HepG2 (cell line): ENCODE measurements at regions not wholly inside any gene's neighbourhood (a gene's known extent, or its start where the extent isn't known, plus 50 kb on each side); places are given as distances from the start of the nearest gene placed in this dataset.

Experiments
- ATAC-seq: fragments of 200-7000 bp; cut with Tn5 transposase; 3 replicates; pipeline ENCODE4 v1.9.1; 2020; ENCODE audit warnings: mild to moderate bottlenecking, moderate library complexity
- BruUV-seq: library from RNA; stranded (reverse); fragments of 400-500 nt; replicated peaks from 2 replicates; lab custom pipeline; 2021; lab: Mats Ljungman, UMichigan
- CTCF ChIA-PET: fragments of 300-600 bp; formaldehyde crosslinking; extraction: SDS; loops from one replicate; lab custom pipeline; 2021; ENCODE audit warnings: low total read pairs, inconsistent platforms, low intra/inter-chr PET ratio; lab: Yijun Ruan, JAX
- POLR2A ChIA-PET: fragments of 350-600 bp; sonication (Branson Sonifier 250); formaldehyde crosslinking; loops from one replicate; lab custom pipeline; 2020; ENCODE audit warnings: antibody characterized with exemption, inconsistent platforms; lab: Yijun Ruan, JAX
- DNase-seq: peaks from one replicate; pipeline ENCODE4 v3.0.0-alpha.2; 2015; ENCODE audit warnings: low spot score
- FAIRE-seq: peaks from 3 replicates; lab custom pipeline; 2011; peaks lifted over from hg19 to GRCh38; lab: Jason Lieb, UNC
- H2AFZ ChIP-seq: one replicate; pipeline ENCODE4 v1.6.1; 2011; ENCODE audit warnings: low read length, inconsistent platforms
- H3K27ac ChIP-seq: fragments of 300-600 bp; 3 replicates; pipeline ENCODE4 v1.8.0; 2011; ENCODE audit warnings: mixed run types, mild to moderate bottlenecking, mixed read lengths, low read length, inconsistent platforms; ENCODE audit not compliant: insufficient read depth; ENCODE audit errors: extremely low read length
- H3K27me3 ChIP-seq, 2 experiments: fragments of 200-600 bp in 1 of 2; 2 replicates in 1 of 2; 3 replicates in 1 of 2; pipeline versions ENCODE4 v1.6.0 to v1.8.0; 2011; ENCODE audit warnings: low read length in 2 of 2, mild to moderate bottlenecking in 2 of 2, moderate library complexity in 2 of 2, inconsistent platforms in 1 of 2; ENCODE audit not compliant: insufficient read depth in 2 of 2, control insufficient read depth in 1 of 2
- H3K36me3 ChIP-seq, 2 experiments: fragments of 200-600 bp in 1 of 2; replicated peaks in 1 of 2; 2 replicates in 1 of 2; 3 replicates in 1 of 2; pipeline versions ENCODE4 v1.5.1 to v1.8.0; 2011; ENCODE audit warnings: low read length in 2 of 2, inconsistent platforms in 1 of 2; ENCODE audit not compliant: insufficient read depth in 2 of 2, control insufficient read depth in 1 of 2
- H3K4me1 ChIP-seq: 2 replicates; pipeline ENCODE4 v1.5.1; 2012; ENCODE audit warnings: low read length, inconsistent platforms; ENCODE audit not compliant: insufficient read depth
- H3K4me2 ChIP-seq: 2 replicates; pipeline ENCODE4 v1.6.0; 2011; ENCODE audit warnings: low read depth, low read length, inconsistent platforms
- H3K4me3 ChIP-seq, 3 experiments: fragments of 200-600 bp in 1 of 3; sonication (generic), shearing (Covaris generic) in 1 of 3; replicated peaks in 1 of 3; 2 replicates each; pipeline ENCODE4 v1.5.1; 2011 to 2016; ENCODE audit warnings: low read length in 3 of 3, inconsistent platforms in 2 of 3, low read depth in 2 of 3, mild to moderate bottlenecking in 2 of 3, control low read depth in 1 of 3, mixed read lengths in 1 of 3; ENCODE audit not compliant: insufficient read depth in 1 of 3
- H3K79me2 ChIP-seq: one replicate; pipeline ENCODE4 v1.6.1; 2011; ENCODE audit warnings: low read length, inconsistent platforms; ENCODE audit not compliant: insufficient read depth
- H3K9ac ChIP-seq: 2 replicates; pipeline ENCODE4 v1.6.0; 2011; ENCODE audit warnings: mild to moderate bottlenecking, low read depth, low read length, inconsistent platforms; ENCODE audit not compliant: insufficient read depth
- H3K9me3 ChIP-seq: 2 replicates; pipeline ENCODE4 v1.5.1; 2012; ENCODE audit warnings: mild to moderate bottlenecking, low read length
- H4K20me1 ChIP-seq: 2 replicates; pipeline ENCODE4 v1.6.0; 2011; ENCODE audit warnings: inconsistent platforms, mild to moderate bottlenecking, low read length, moderate library complexity; ENCODE audit not compliant: insufficient read depth
- EP300 ChIP-seq, 3 experiments: sonication (generic) in 1 of 3; formaldehyde crosslinking in 1 of 3; IDR thresholded peaks; 2 replicates each; pipeline versions ENCODE4 v1.5.1 to v1.6.1; 2011 to 2020; ENCODE audit warnings: low read depth in 2 of 3, low read length in 2 of 3, borderline replicate concordance in 1 of 3, improper control_type of control experiment in 1 of 3, mild to moderate bottlenecking in 1 of 3, missing genetic modification reagents in 1 of 3, moderate library complexity in 1 of 3
- ZBTB26 ChIP-seq: IDR thresholded peaks from 2 replicates; pipeline ENCODE4 v1.6.1; 2016; ENCODE audit warnings: missing compliant biosample characterization, missing genetic modification reagents, borderline replicate concordance
- ZNF180 ChIP-seq: sonication (generic); formaldehyde crosslinking; IDR thresholded peaks from 2 replicates; pipeline ENCODE4 v1.4.0; 2020; ENCODE audit warnings: low read depth, missing genetic modification reagents, borderline replicate concordance
- ZNF280B ChIP-seq: sonication (generic); formaldehyde crosslinking; IDR thresholded peaks from 2 replicates; pipeline ENCODE4 v1.5.0; 2020; ENCODE audit warnings: missing genetic modification reagents, mild to moderate bottlenecking, borderline replicate concordance
- WGBS: methylation state at CpG from one replicate; pipeline ENCODE4 v1.1.6; 2017; ENCODE audit warnings: low lambda C conversion rate; 5-methylcytosine and 5-hydroxymethylcytosine counted together
- in situ Hi-C: cut with HindIII; loops from 2 replicates; pipeline ENCODE4 v1.10.0; 2017; ENCODE audit warnings: low pct_unique_long_range_greater_than_20kb; ENCODE audit not compliant: extremely low pct_ligation_motif_present
- intact Hi-C: fragments of 100-400 bp; cut with micrococcal nuclease; formaldehyde crosslinking; loops from one replicate; pipeline ENCODE4 v1.10.0; 2022; ENCODE audit not compliant: unreplicated experiment
- TF ChIP-seq, protein P1 (sequence below): sonication (generic); formaldehyde crosslinking; IDR thresholded peaks from 2 replicates; pipeline ENCODE4 v1.5.0; 2020; ENCODE audit warnings: mild to moderate bottlenecking, missing genetic modification reagents

DNA sequence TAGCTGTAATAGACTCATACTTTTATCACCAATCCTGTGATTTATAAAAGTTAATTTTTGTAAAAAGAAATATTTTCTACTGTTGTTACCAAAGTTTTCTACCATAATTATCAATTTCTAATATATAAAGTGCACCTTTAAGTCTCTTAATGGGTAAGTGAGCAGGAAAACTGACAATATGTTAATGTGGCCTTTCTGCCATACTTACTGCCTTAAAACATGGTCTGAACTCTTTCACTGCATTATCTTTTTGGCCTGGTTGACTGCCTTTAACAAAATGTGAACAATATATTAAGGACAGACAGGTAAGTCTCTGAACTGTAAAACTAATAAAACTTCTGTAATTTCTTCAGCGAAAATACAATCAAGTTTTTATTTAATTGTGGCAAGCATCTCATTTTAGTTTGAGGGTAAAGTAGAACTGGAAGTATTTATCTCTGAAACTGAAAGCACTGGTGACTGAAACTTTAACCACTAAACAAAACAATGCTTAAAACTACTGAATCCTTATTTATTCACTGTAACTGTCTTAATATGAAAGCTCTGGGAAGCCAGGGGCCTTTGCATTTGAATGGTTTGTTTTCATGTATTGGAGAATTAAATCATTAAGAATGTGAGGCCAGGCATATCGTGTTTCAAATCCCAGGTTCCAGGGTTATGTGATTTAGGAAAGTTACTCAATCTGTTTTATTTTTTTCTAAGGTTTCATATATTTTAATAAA, 948.8 kb upstream of the POT1 start:
- H3K27ac ChIP-seq = no peak overlapping the region
- no peak for FAIRE-seq
- DNase-seq = no peak
- intact Hi-C loops (no loop called here), in situ Hi-C loops (no loop called here)
- ATAC-seq = no peak
- H3K4me2 ChIP-seq = no peak overlapping the region
- H2AFZ ChIP-seq = no peak overlapping the region
- no peaks in the 10 kb centered on the region for H3K79me2 ChIP-seq
- TF ChIP-seq ZBTB26 (CRISPR knock-in tag) (no peak), ZNF180 (no peak), ZNF280B (CRISPR knock-in tag) (no peak), EP300 (IDR thresholded peaks at IDR 0.05; ENCODE audit: low read depth in 2 of 2, low read length in 2 of 2) (no peak), EP300 (CRISPR knock-in tag; IDR thresholded peaks at IDR 0.05; ENCODE audit: borderline replicate concordance) (no peak)
- TF ChIP-seq, protein P1, sequence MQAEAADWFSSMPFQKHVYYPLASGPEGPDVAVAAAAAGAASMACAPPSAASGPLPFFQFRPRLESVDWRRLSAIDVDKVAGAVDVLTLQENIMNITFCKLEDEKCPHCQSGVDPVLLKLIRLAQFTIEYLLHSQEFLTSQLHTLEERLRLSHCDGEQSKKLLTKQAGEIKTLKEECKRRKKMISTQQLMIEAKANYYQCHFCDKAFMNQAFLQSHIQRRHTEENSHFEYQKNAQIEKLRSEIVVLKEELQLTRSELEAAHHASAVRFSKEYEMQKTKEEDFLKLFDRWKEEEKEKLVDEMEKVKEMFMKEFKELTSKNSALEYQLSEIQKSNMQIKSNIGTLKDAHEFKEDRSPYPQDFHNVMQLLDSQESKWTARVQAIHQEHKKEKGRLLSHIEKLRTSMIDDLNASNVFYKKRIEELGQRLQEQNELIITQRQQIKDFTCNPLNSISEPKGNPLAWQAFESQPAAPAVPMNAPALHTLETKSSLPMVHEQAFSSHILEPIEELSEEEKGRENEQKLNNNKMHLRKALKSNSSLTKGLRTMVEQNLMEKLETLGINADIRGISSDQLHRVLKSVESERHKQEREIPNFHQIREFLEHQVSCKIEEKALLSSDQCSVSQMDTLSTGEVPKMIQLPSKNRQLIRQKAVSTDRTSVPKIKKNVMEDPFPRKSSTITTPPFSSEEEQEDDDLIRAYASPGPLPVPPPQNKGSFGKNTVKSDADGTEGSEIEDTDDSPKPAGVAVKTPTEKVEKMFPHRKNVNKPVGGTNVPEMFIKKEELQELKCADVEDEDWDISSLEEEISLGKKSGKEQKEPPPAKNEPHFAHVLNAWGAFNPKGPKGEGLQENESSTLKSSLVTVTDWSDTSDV = no peak
- TF ChIP-seq, all 625 proteins: peak for 0
- whole genome bisulfite sequencing = 12% methylated on average over 2 of the region's 2 CpGs
- H3K27me3 ChIP-seq = no peaks in the 10 kb centered on the region
- H4K20me1 ChIP-seq = no peaks in the 10 kb centered on the region
- BruUV-seq = no TSS peak
- CTCF ChIA-PET = no interaction called here
- POLR2A ChIA-PET = no interaction called here
- H3K9me3 ChIP-seq = peaks cover 62% of the 10 kb centered on the region
- H3K4me3 ChIP-seq = no peak overlapping the region
- no peaks in the 10 kb centered on the region for H3K4me1 ChIP-seq
- no peak overlapping the region for H3K9ac ChIP-seq
- H3K36me3 ChIP-seq = no peaks in the 10 kb centered on the region
